Liver (tissue), 8 donors: ENCODE measurements at regions not wholly inside any gene's neighbourhood (a gene's known extent, or its start where the extent isn't known, plus 50 kb on each side); places are given as distances from the start of the nearest gene placed in this dataset.

Experiments used
- DNase-seq: peaks from one replicate; pipeline ENCODE4 v3.0.0-alpha.2; 2017; ENCODE audit warnings: low spot score
- H3K27ac ChIP-seq, 2 donors: one replicate each; pipeline ENCODE4 v1.7.0; 2013; ENCODE audit warnings: inconsistent platforms in 2 of 2, low read length in 2 of 2, control low read depth in 1 of 2, low read depth in 1 of 2, mild to moderate bottlenecking in 1 of 2
- H3K27me3 ChIP-seq, 4 donors: one replicate each; pipeline versions ENCODE4 v1.6.1 to v1.7.0; 2013; ENCODE audit warnings: low read length in 3 of 4, inconsistent platforms in 1 of 4, mild to moderate bottlenecking in 1 of 4, moderate library complexity in 1 of 4; ENCODE audit not compliant: control insufficient read depth in 4 of 4, insufficient read depth in 4 of 4
- H3K36me3 ChIP-seq, 4 donors: one replicate each; pipeline versions ENCODE4 v1.6.1 to v1.7.0; 2013; ENCODE audit warnings: low read length in 3 of 4, mild to moderate bottlenecking in 3 of 4, low read depth in 1 of 4, moderate library complexity in 1 of 4; ENCODE audit not compliant: control insufficient read depth in 4 of 4, insufficient read depth in 3 of 4
- H3K4me1 ChIP-seq, 4 donors: one replicate each; pipeline versions ENCODE4 v1.6.1 to v1.7.0; 2013; ENCODE audit warnings: low read length in 3 of 4, mild to moderate bottlenecking in 3 of 4, moderate library complexity in 1 of 4; ENCODE audit not compliant: control insufficient read depth in 4 of 4, insufficient read depth in 4 of 4
- H3K4me3 ChIP-seq, 3 donors: one replicate each; pipeline versions ENCODE4 v1.6.1 to v1.7.0; 2013; ENCODE audit warnings: low read length in 3 of 3, control low read depth in 1 of 3, low read depth in 1 of 3, mild to moderate bottlenecking in 1 of 3
- H3K9ac ChIP-seq, 2 donors: one replicate each; pipeline ENCODE4 v1.7.0; 2013; ENCODE audit warnings: low read length in 2 of 2, mild to moderate bottlenecking in 2 of 2, moderate library complexity in 2 of 2, control low read depth in 1 of 2, low read depth in 1 of 2
- H3K9me3 ChIP-seq, 4 donors: one replicate each; pipeline versions ENCODE4 v1.6.1 to v1.7.0; 2013; ENCODE audit warnings: low read length in 3 of 4; ENCODE audit not compliant: control insufficient read depth in 4 of 4
- EGR1 ChIP-seq, 2 donors: IDR thresholded peaks; 2 replicates each; pipeline ENCODE4 v1.6.1; 2016 to 2018; ENCODE audit warnings: antibody characterized with exemption in 2 of 2, low read depth in 2 of 2
- FOXA1 ChIP-seq: IDR thresholded peaks from 2 replicates; pipeline ENCODE4 v1.6.1; 2016; ENCODE audit warnings: antibody characterized with exemption
- FOXA2 ChIP-seq: IDR thresholded peaks from 2 replicates; pipeline ENCODE4 v1.6.1; 2016; ENCODE audit warnings: antibody characterized with exemption
- GABPA ChIP-seq, 2 donors: IDR thresholded peaks in 1 of 2; conservative IDR thresholded peaks in 1 of 2; 2 replicates each; pipeline ENCODE4 v1.6.1; 2016; ENCODE audit warnings: antibody characterized with exemption in 2 of 2, mild to moderate bottlenecking in 1 of 2, moderate library complexity in 1 of 2
- HNF4A ChIP-seq, 2 donors: conservative IDR thresholded peaks; 2 replicates each; pipeline ENCODE4 v1.6.1; 2016; ENCODE audit warnings: antibody characterized with exemption in 2 of 2, mild to moderate bottlenecking in 2 of 2
- JUND ChIP-seq, 2 donors: IDR thresholded peaks; 2 replicates each; pipeline ENCODE4 v1.6.1; 2016; ENCODE audit warnings: antibody characterized with exemption in 2 of 2
- NR2F2 ChIP-seq: IDR thresholded peaks from 2 replicates; pipeline ENCODE4 v1.6.1; 2016; ENCODE audit warnings: antibody characterized with exemption
- RAD21 ChIP-seq, 2 donors: IDR thresholded peaks; 2 replicates each; pipeline ENCODE4 v1.6.1; 2016; ENCODE audit warnings: antibody characterized with exemption in 2 of 2, mild to moderate bottlenecking in 2 of 2
- REST ChIP-seq: IDR thresholded peaks from 2 replicates; pipeline ENCODE4 v1.6.1; 2016; ENCODE audit warnings: antibody characterized with exemption, mild to moderate bottlenecking
- RXRA ChIP-seq, 2 donors: IDR thresholded peaks; 2 replicates each; pipeline ENCODE4 v1.6.1; 2017 to 2018; ENCODE audit warnings: antibody characterized with exemption in 2 of 2, mild to moderate bottlenecking in 1 of 2
- SP1 ChIP-seq: IDR thresholded peaks from 2 replicates; pipeline ENCODE4 v1.6.1; 2018; ENCODE audit warnings: antibody characterized with exemption, mild to moderate bottlenecking
- TAF1 ChIP-seq: conservative IDR thresholded peaks from 2 replicates; pipeline ENCODE4 v1.6.1; 2016; ENCODE audit warnings: antibody characterized with exemption, mild to moderate bottlenecking
- YY1 ChIP-seq: IDR thresholded peaks from 2 replicates; pipeline ENCODE4 v1.6.1; 2016; ENCODE audit warnings: antibody characterized with exemption, mild to moderate bottlenecking
- WGBS: extraction: QIAGEN DNeasy Blood & Tissue Kit; methylation state at CpG from one replicate; pipeline ENCODE4 v1.1.7; 2013; 5-methylcytosine and 5-hydroxymethylcytosine counted together
- TF ChIP-seq, protein P1 (sequence below): IDR thresholded peaks from 2 replicates; pipeline ENCODE4 v1.6.1; 2016; ENCODE audit warnings: antibody characterized with exemption
- TF ChIP-seq, protein P2 (sequence below): IDR thresholded peaks from 2 replicates; pipeline ENCODE4 v1.6.1; 2016; ENCODE audit warnings: antibody characterized with exemption
- TF ChIP-seq, protein P3 (sequence below): IDR thresholded peaks from 2 replicates; pipeline ENCODE4 v1.6.1; 2016; ENCODE audit warnings: antibody characterized with exemption
- TF ChIP-seq, protein P4 (sequence below): fragments of 150-350 bp; IDR thresholded peaks from 2 replicates; pipeline ENCODE4 v1.5.1; 2017; ENCODE audit warnings: improper control_type of control experiment, low read depth, low read length; ENCODE audit not compliant: missing input control
- donor health status: healthy.
- donor health status: healthy.
- donor health status: healthy.
- donor health status: healthy.
- donor health status: healthy.

DNA sequence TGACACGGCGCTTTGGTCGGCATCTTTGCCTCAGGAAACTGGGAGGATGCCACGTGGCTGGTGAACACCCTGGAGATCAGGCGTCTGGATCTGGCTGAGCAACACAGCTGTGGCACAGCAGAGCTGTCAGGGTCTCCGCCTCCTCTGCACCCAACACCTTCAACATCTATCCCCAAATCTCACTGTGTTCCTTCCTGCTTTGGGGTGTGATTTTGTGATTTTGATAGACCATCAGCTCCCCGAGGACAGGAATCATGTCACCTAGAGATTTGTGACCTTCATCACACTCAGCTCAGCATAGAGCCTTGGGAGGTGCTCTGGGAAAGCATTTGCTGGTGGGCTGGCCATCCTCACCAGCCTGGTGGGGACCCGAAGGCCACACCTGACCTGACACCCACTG, 203.7 kb upstream of the FOXQ1 start:
- TF ChIP-seq FOXA1 (no peak), TAF1 (no peak), SP1 (no peak), NR2F2 (no peak), YY1 (no peak), JUND (IDR thresholded peaks at IDR 0.05) (no peak), RXRA (IDR thresholded peaks at IDR 0.05) (no peak), RAD21 (IDR thresholded peaks at IDR 0.05) (no peak), FOXA2 (no peak), HNF4A (conservative IDR thresholded peaks at IDR 0.05) (no peak)
- TF ChIP-seq, protein P1, sequence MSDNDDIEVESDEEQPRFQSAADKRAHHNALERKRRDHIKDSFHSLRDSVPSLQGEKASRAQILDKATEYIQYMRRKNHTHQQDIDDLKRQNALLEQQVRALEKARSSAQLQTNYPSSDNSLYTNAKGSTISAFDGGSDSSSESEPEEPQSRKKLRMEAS, result no peak
- TF ChIP-seq, protein P2, sequence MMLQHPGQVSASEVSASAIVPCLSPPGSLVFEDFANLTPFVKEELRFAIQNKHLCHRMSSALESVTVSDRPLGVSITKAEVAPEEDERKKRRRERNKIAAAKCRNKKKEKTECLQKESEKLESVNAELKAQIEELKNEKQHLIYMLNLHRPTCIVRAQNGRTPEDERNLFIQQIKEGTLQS, result no peak
- no peaks in the 10 kb centered on the region for H3K27me3 ChIP-seq
- WGBS, result 94% methylated on average over 8 of the region's 8 CpGs
- H3K9me3 ChIP-seq, result no peaks in the 10 kb centered on the region
- DNase-seq, result no peak
- no peak overlapping the region for H3K4me3 ChIP-seq
- no peak overlapping the region for H3K27ac ChIP-seq
- H3K36me3 ChIP-seq, result no peaks in the 10 kb centered on the region
- H3K9ac ChIP-seq, result no peak overlapping the region
- no peaks in the 10 kb centered on the region for H3K4me1 ChIP-seq

DNA sequence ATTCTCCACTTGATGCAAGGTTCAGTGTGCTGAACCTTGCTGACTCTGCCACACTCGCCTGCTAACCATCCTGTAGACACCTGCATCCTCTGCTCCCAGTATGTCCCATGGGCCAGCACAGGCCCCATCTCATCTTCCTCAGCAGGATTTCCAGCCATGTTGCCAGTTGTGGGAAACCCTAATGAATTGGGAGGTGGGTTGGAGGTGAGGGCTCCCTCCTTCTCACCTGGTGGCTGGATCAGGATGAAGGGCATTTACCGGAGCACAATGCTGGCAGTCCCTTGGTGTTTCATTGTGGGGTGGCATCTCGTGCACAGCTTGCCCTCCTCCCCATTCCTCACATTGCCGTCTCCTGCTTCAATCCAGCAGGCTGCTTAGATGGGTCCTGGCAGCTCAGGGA, 204.3 kb upstream of the FOXQ1 start:
- H3K27ac ChIP-seq, result no peak overlapping the region
- no peaks in the 10 kb centered on the region for H3K9me3 ChIP-seq
- TF ChIP-seq, protein P3, sequence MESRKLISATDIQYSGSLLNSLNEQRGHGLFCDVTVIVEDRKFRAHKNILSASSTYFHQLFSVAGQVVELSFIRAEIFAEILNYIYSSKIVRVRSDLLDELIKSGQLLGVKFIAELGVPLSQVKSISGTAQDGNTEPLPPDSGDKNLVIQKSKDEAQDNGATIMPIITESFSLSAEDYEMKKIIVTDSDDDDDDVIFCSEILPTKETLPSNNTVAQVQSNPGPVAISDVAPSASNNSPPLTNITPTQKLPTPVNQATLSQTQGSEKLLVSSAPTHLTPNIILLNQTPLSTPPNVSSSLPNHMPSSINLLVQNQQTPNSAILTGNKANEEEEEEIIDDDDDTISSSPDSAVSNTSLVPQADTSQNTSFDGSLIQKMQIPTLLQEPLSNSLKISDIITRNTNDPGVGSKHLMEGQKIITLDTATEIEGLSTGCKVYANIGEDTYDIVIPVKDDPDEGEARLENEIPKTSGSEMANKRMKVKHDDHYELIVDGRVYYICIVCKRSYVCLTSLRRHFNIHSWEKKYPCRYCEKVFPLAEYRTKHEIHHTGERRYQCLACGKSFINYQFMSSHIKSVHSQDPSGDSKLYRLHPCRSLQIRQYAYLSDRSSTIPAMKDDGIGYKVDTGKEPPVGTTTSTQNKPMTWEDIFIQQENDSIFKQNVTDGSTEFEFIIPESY, result no peak
- TF ChIP-seq, protein P4, sequence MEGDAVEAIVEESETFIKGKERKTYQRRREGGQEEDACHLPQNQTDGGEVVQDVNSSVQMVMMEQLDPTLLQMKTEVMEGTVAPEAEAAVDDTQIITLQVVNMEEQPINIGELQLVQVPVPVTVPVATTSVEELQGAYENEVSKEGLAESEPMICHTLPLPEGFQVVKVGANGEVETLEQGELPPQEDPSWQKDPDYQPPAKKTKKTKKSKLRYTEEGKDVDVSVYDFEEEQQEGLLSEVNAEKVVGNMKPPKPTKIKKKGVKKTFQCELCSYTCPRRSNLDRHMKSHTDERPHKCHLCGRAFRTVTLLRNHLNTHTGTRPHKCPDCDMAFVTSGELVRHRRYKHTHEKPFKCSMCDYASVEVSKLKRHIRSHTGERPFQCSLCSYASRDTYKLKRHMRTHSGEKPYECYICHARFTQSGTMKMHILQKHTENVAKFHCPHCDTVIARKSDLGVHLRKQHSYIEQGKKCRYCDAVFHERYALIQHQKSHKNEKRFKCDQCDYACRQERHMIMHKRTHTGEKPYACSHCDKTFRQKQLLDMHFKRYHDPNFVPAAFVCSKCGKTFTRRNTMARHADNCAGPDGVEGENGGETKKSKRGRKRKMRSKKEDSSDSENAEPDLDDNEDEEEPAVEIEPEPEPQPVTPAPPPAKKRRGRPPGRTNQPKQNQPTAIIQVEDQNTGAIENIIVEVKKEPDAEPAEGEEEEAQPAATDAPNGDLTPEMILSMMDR, result no peak
- no peak for TF ChIP-seq YY1
- TF ChIP-seq GABPA (IDR thresholded peaks at IDR 0.05 in 1 of 2, conservative IDR thresholded peaks at IDR 0.05 in 1 of 2), result no peak
- no peak for TF ChIP-seq RAD21 (IDR thresholded peaks at IDR 0.05)
- TF ChIP-seq SP1, result no peak
- TF ChIP-seq, protein P2, result no peak
- TF ChIP-seq HNF4A (conservative IDR thresholded peaks at IDR 0.05), result no peak
- no peak for TF ChIP-seq TAF1
- TF ChIP-seq NR2F2, result no peak
- no peak for TF ChIP-seq FOXA2
- TF ChIP-seq EGR1 (IDR thresholded peaks at IDR 0.05; ENCODE audit: low read depth in 2 of 2), result no peak
- TF ChIP-seq REST, result no peak
- TF ChIP-seq FOXA1, result no peak
- TF ChIP-seq, protein P1, result no peak
- TF ChIP-seq JUND (IDR thresholded peaks at IDR 0.05), result no peak
- 98% methylated on average over 4 of the region's 4 CpGs for WGBS
- H3K4me3 ChIP-seq, result no peak overlapping the region
- DNase-seq, result no peak
- H3K9ac ChIP-seq, result no peak overlapping the region
- H3K4me1 ChIP-seq, result no peaks in the 10 kb centered on the region
- H3K27me3 ChIP-seq, result no peaks in the 10 kb centered on the region
- no peaks in the 10 kb centered on the region for H3K36me3 ChIP-seq
